Upper lobe of left lung (tissue), 6 donors: ENCODE measurements at regions not wholly inside any gene's neighbourhood (a gene's known extent, or its start where the extent isn't known, plus 50 kb on each side); places are given as distances from the start of the nearest gene placed in this dataset.

ENCODE experiments used
- ATAC-seq, 2 donors: fragments of 200-7000 bp; cut with Tn5 transposase; one replicate each; pipeline ENCODE4 v1.9.1; 2022; ENCODE audit warnings: mild to moderate bottlenecking in 2 of 2, moderate library complexity in 2 of 2; ENCODE audit not compliant: low FRiP score in 2 of 2
- DNase-seq, 2 donors: peaks; one replicate each; pipeline ENCODE4 v3.0.0-alpha.2; 2019 to 2020
- H3K27ac ChIP-seq, 4 donors: fragments of 200-600 bp; sonication (generic); one replicate each; pipeline ENCODE4 v1.5.1; 2016 to 2019
- H3K27me3 ChIP-seq, 4 donors: fragments of 200-600 bp; sonication (generic); one replicate each; pipeline ENCODE4 v1.5.1; 2017 to 2019
- H3K36me3 ChIP-seq, 4 donors: fragments of 200-600 bp; sonication (generic); one replicate each; pipeline ENCODE4 v1.5.1; 2016 to 2019
- H3K4me1 ChIP-seq, 4 donors: fragments of 200-600 bp; sonication (generic); one replicate each; pipeline ENCODE4 v1.5.1; 2018 to 2019
- H3K4me3 ChIP-seq, 4 donors: fragments of 200-600 bp; sonication (generic); one replicate each; pipeline ENCODE4 v1.5.1; 2017 to 2019; ENCODE audit warnings: mild to moderate bottlenecking in 2 of 4, moderate library complexity in 1 of 4
- H3K9me3 ChIP-seq, 4 donors: fragments of 200-600 bp; sonication (generic); one replicate each; pipeline ENCODE4 v1.5.1; 2018 to 2019
- CTCF ChIP-seq, 6 experiments: fragments of 450-650 bp in 4 of 6; fragments of 200-600 bp in 2 of 6; sonication (generic) in 2 of 6; IDR thresholded peaks; one replicate each; pipeline ENCODE4 v1.5.1; 2016 to 2019; ENCODE audit warnings: antibody characterized with exemption in 6 of 6
- EP300 ChIP-seq, 4 donors: sonication (generic); formaldehyde crosslinking; IDR thresholded peaks; one replicate each; pipeline ENCODE4 v1.5.1; 2017; ENCODE audit warnings: antibody characterized with exemption in 4 of 4, control low read depth in 2 of 4
- POLR2A ChIP-seq, 4 donors: fragments of 450-650 bp; IDR thresholded peaks; one replicate each; pipeline ENCODE4 v1.5.1; 2016 to 2017; ENCODE audit warnings: antibody characterized with exemption in 4 of 4, mild to moderate bottlenecking in 2 of 4
- POLR2AphosphoS5 ChIP-seq, 2 donors: sonication (generic); formaldehyde crosslinking; IDR thresholded peaks; one replicate each; pipeline ENCODE4 v1.5.1; 2017; ENCODE audit warnings: antibody characterized with exemption in 2 of 2
- WGBS, 2 donors: methylation state at CpG; one replicate each; pipeline ENCODE4 v1.1.5; 2017 to 2018; 5-methylcytosine and 5-hydroxymethylcytosine counted together
- donor health status: DM: no; HTN: no; CAD: no; lungs with moderate emphysema.
- donor health status: DM: no; HTN: yes; CAD: no; lungs with severe emphysema.

- 50 to 63% methylated on average over 1 of the region's 1 CpG for WGBS, 2 donors
- no peaks in the 10 kb centered on the region for H3K36me3 ChIP-seq
- H3K27ac ChIP-seq, result peak overlapping the region in 2 of 4 donors; percentile 0 to 42
- peaks cover 39 to 52% (median 43%) of the 10 kb centered on the region in 4 donors for H3K4me1 ChIP-seq
- H3K27me3 ChIP-seq, result no peaks in the 10 kb centered on the region
- ATAC-seq, result no peak
- TF ChIP-seq POLR2A (IDR thresholded peaks at IDR 0.05), result no peak
- no peak for TF ChIP-seq CTCF (IDR thresholded peaks at IDR 0.05)
- TF ChIP-seq EP300 (IDR thresholded peaks at IDR 0.05), result no peak
- TF ChIP-seq POLR2AphosphoS5 (IDR thresholded peaks at IDR 0.05), result peak in 1 of 2 donors; percentile 11
- no peak for DNase-seq
- H3K4me3 ChIP-seq, result no peak overlapping the region
- H3K9me3 ChIP-seq, result no peaks in the 10 kb centered on the region
Observed at GRCh38 chr2:64862623-64863022, 126.6 kb upstream of the SLC1A4 start.

GRCh38 chr2:64863097-64863820 is 125.9 kb upstream of the SLC1A4 start:
- Histone ChIP-seq H3K36me3 (no peaks in the 10 kb centered on the region), H3K9me3 (no peaks in the 10 kb centered on the region), H3K27me3 (no peaks in the 10 kb centered on the region), H3K27ac (peak overlapping the region in 1 of 4 donors; percentile 42), H3K4me3 (no peak overlapping the region), H3K4me1 (peaks cover 33 to 45% (median 37%) of the 10 kb centered on the region in 4 donors)
- no peak for ATAC-seq
- no peak for DNase-seq
- WGBS, 2 donors, result 74 to 84% methylated on average over 4 of the region's 4 CpGs
- TF ChIP-seq EP300 (IDR thresholded peaks at IDR 0.05) (no peak), POLR2A (IDR thresholded peaks at IDR 0.05) (no peak), CTCF (IDR thresholded peaks at IDR 0.05) (no peak)

GRCh38 chr2:64865073-64865830 is 123.9 kb upstream of the SLC1A4 start:
- peaks cover 16 to 28% (median 19%) of the 10 kb centered on the region in 4 donors for H3K4me1 ChIP-seq
- no peaks in the 10 kb centered on the region for H3K27me3 ChIP-seq
- peak overlapping the region; percentile 52 to 79 (median 68) for H3K4me3 ChIP-seq
- no peaks in the 10 kb centered on the region for H3K36me3 ChIP-seq
- H3K27ac ChIP-seq, result peak overlapping the region; percentile 78 to 94 (median 93)
- TF ChIP-seq CTCF (IDR thresholded peaks at IDR 0.05) (peak; percentile 96 to 98 (median 97)), POLR2A (IDR thresholded peaks at IDR 0.05) (no peak), POLR2AphosphoS5 (IDR thresholded peaks at IDR 0.05) (peak in 1 of 2 donors; percentile 18), EP300 (IDR thresholded peaks at IDR 0.05) (no peak)
- DNase-seq (peak; percentile 78 to 94), ATAC-seq (peak; percentile 80 to 93)
- WGBS, 2 donors, result 1 to 2% methylated on average over 9 to 54 of the region's 67 CpGs
- H3K9me3 ChIP-seq, result no peaks in the 10 kb centered on the region

GRCh38 chr2:64865831-64866345 is 123.3 kb upstream of the SLC1A4 start:
- Histone ChIP-seq H3K27ac (peak overlapping the region in 1 of 4 donors; percentile 94), H3K27me3 (no peaks in the 10 kb centered on the region), H3K4me3 (peak overlapping the region in 3 of 4 donors; percentile 58 to 79 (median 78)), H3K4me1 (peaks cover 14 to 24% (median 17%) of the 10 kb centered on the region in 4 donors), H3K9me3 (no peaks in the 10 kb centered on the region), H3K36me3 (no peaks in the 10 kb centered on the region)
- DNase-seq (no peak), ATAC-seq (no peak)
- TF ChIP-seq CTCF (IDR thresholded peaks at IDR 0.05) (peak in 1 of 6 experiments; percentile 33), POLR2AphosphoS5 (IDR thresholded peaks at IDR 0.05) (no peak), POLR2A (IDR thresholded peaks at IDR 0.05) (no peak), EP300 (IDR thresholded peaks at IDR 0.05) (no peak)
- 50 to 54% methylated on average over 10 of the region's 10 CpGs for WGBS, 2 donors
